ENCODE measurements at regions not wholly inside any gene's neighbourhood (a gene's known extent, or its start where the extent isn't known, plus 50 kb on each side); places are given as distances from the start of the nearest gene placed in this dataset.

- Mint-ChIP-seq H3K36me3 (ENCODE audit: insufficient read depth) (peaks cover 4% of the 10 kb centered on the region), H3K4me1 (ENCODE audit: low read depth) (peaks cover 34% of the 10 kb centered on the region), H3K27ac (no peak overlapping the region), H3K27me3 (no peaks in the 10 kb centered on the region), H3K9me3 (ENCODE audit: low read depth) (peaks cover 10% of the 10 kb centered on the region), H3K4me3 (ENCODE audit: low read depth) (no peak overlapping the region)
- no peak for DNase-seq (ENCODE audit: low spot score, unreplicated experiment)
- TF ChIP-seq, protein P1, sequence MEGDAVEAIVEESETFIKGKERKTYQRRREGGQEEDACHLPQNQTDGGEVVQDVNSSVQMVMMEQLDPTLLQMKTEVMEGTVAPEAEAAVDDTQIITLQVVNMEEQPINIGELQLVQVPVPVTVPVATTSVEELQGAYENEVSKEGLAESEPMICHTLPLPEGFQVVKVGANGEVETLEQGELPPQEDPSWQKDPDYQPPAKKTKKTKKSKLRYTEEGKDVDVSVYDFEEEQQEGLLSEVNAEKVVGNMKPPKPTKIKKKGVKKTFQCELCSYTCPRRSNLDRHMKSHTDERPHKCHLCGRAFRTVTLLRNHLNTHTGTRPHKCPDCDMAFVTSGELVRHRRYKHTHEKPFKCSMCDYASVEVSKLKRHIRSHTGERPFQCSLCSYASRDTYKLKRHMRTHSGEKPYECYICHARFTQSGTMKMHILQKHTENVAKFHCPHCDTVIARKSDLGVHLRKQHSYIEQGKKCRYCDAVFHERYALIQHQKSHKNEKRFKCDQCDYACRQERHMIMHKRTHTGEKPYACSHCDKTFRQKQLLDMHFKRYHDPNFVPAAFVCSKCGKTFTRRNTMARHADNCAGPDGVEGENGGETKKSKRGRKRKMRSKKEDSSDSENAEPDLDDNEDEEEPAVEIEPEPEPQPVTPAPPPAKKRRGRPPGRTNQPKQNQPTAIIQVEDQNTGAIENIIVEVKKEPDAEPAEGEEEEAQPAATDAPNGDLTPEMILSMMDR (IDR thresholded peaks at IDR 0.05; ENCODE audit: unreplicated experiment): no peak
Measured at GRCh38 chr1:113219828-113220227, 146.8 kb downstream of the LRIG2 start.

- Mint-ChIP-seq H3K9me3 (ENCODE audit: low read depth) (no peaks in the 10 kb centered on the region), H3K27me3 (no peaks in the 10 kb centered on the region), H3K27ac (no peak overlapping the region), H3K4me1 (ENCODE audit: low read depth) (peaks cover 19% of the 10 kb centered on the region), H3K36me3 (ENCODE audit: insufficient read depth) (no peaks in the 10 kb centered on the region), H3K4me3 (ENCODE audit: low read depth) (no peak overlapping the region)
- TF ChIP-seq, protein P1 (IDR thresholded peaks at IDR 0.05; ENCODE audit: unreplicated experiment): no peak
- no peak for DNase-seq (ENCODE audit: low spot score, unreplicated experiment)
Measured at GRCh38 chr1:113223040-113223439, 150.0 kb downstream of the LRIG2 start.

DNA sequence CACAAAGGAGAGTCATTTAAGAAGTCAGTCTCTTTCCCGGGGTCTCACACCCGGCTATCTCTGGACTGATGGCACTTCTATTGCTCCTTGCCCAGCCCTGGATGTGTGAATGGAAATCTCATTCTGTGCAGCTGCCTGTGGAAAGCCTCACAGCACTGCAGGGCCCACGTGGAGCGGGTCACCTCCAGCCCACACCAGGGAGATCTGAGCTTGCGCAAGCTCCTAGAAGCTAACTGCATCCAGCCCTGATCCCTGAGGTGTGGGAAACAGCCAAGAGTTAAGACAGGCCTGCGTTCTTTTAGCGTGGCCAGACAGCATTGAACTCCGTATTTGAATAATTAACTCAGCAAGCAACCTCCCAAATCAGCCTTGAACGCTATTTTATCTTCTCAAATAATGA, 150.5 kb downstream of the LRIG2 start:
- Mint-ChIP-seq H3K4me3 (ENCODE audit: low read depth) (no peak overlapping the region), H3K4me1 (ENCODE audit: low read depth) (peaks cover 14% of the 10 kb centered on the region), H3K27ac (no peak overlapping the region), H3K9me3 (ENCODE audit: low read depth) (no peaks in the 10 kb centered on the region), H3K27me3 (peaks cover 2% of the 10 kb centered on the region), H3K36me3 (ENCODE audit: insufficient read depth) (no peaks in the 10 kb centered on the region)
- no peak for DNase-seq (ENCODE audit: low spot score, unreplicated experiment)
- TF ChIP-seq, protein P1 (IDR thresholded peaks at IDR 0.05; ENCODE audit: unreplicated experiment): no peak

GRCh38 chr1:113226148-113226547, 153.2 kb downstream of the LRIG2 start:
- TF ChIP-seq, protein P1 (IDR thresholded peaks at IDR 0.05; ENCODE audit: unreplicated experiment): no peak
- no peak overlapping the region for H3K27ac Mint-ChIP-seq
- DNase-seq (ENCODE audit: low spot score, unreplicated experiment): no peak
- peaks cover 5% of the 10 kb centered on the region for H3K27me3 Mint-ChIP-seq
- no peaks in the 10 kb centered on the region for H3K9me3 Mint-ChIP-seq (ENCODE audit: low read depth)
- H3K36me3 Mint-ChIP-seq (ENCODE audit: insufficient read depth): no peaks in the 10 kb centered on the region
- peaks cover 3% of the 10 kb centered on the region for H3K4me1 Mint-ChIP-seq (ENCODE audit: low read depth)
- H3K4me3 Mint-ChIP-seq (ENCODE audit: low read depth): no peak overlapping the region

- Mint-ChIP-seq H3K36me3 (ENCODE audit: insufficient read depth) (no peaks in the 10 kb centered on the region), H3K4me1 (ENCODE audit: low read depth) (peaks cover 3% of the 10 kb centered on the region), H3K4me3 (ENCODE audit: low read depth) (no peak overlapping the region), H3K27ac (no peak overlapping the region), H3K27me3 (peaks cover 5% of the 10 kb centered on the region), H3K9me3 (ENCODE audit: low read depth) (no peaks in the 10 kb centered on the region)
- no peak for DNase-seq (ENCODE audit: low spot score, unreplicated experiment)
- TF ChIP-seq, protein P1 (IDR thresholded peaks at IDR 0.05; ENCODE audit: unreplicated experiment): no peak
Measured at GRCh38 chr1:113231866-113232265, 158.4 kb upstream of the MAGI3 start.

Data from progenitor cell of endocrine pancreas (in vitro differentiated cells).